K562 (cell line): ENCODE measurements at regions not wholly inside any gene's neighbourhood (a gene's known extent, or its start where the extent isn't known, plus 50 kb on each side); places are given as distances from the start of the nearest gene placed in this dataset.

Experiments
- ARID2 ChIP-seq: fragments of 450-650 bp; IDR thresholded peaks from 2 replicates; pipeline ENCODE4 v1.6.1; 2017; ENCODE audit warnings: antibody characterized with exemption, mild to moderate bottlenecking
- CBFA2T3 ChIP-seq: fragments of 450-650 bp; IDR thresholded peaks from 2 replicates; pipeline ENCODE4 v1.6.1; 2017
- CBX2 ChIP-seq: fragments of 200-600 bp; sonication (generic); IDR thresholded peaks from one replicate; pipeline ENCODE4 v1.6.1; 2012; ENCODE audit warnings: mild to moderate bottlenecking, low read length, inconsistent platforms; ENCODE audit not compliant: insufficient read depth, poor library complexity, severe bottlenecking
- CC2D1A ChIP-seq: fragments of 450-650 bp; IDR thresholded peaks from 2 replicates; pipeline ENCODE4 v1.6.1; 2017; ENCODE audit warnings: mild to moderate bottlenecking
- DDX20 ChIP-seq: fragments of 450-650 bp; IDR thresholded peaks from 2 replicates; pipeline ENCODE4 v1.6.1; 2016; ENCODE audit warnings: missing genetic modification characterization, low read depth, mild to moderate bottlenecking, missing compliant biosample characterization, moderate library complexity
- ELK1 ChIP-seq: sonication (generic); formaldehyde crosslinking; IDR thresholded peaks from 2 replicates; pipeline ENCODE4 v1.8.1; 2022; ENCODE audit warnings: missing genetic modification reagents
- KLF16 ChIP-seq: IDR thresholded peaks from 2 replicates; pipeline ENCODE4 v1.6.1; 2016; ENCODE audit warnings: antibody characterized with exemption
- MAFG ChIP-seq: fragments of 450-650 bp; conservative IDR thresholded peaks from 2 replicates; pipeline ENCODE4 v1.6.1; 2016; ENCODE audit warnings: missing genetic modification characterization, missing compliant biosample characterization
- MEF2D ChIP-seq: conservative IDR thresholded peaks from 2 replicates; pipeline ENCODE4 v1.6.1; 2016; ENCODE audit warnings: low read depth, missing genetic modification characterization, missing compliant biosample characterization
- NCOA2 ChIP-seq, 2 experiments: fragments of 450-650 bp; IDR thresholded peaks; 2 replicates each; pipeline ENCODE4 v1.6.1; 2018; ENCODE audit warnings: mild to moderate bottlenecking in 2 of 2, moderate library complexity in 1 of 2; ENCODE audit not compliant: partially characterized antibody in 2 of 2
- NCOA6 ChIP-seq: fragments of 450-650 bp; IDR thresholded peaks from 2 replicates; pipeline ENCODE4 v1.6.1; 2017; ENCODE audit warnings: mild to moderate bottlenecking
- PREB ChIP-seq: sonication (generic); formaldehyde crosslinking; IDR thresholded peaks from 2 replicates; pipeline ENCODE4 v1.8.1; 2023; ENCODE audit warnings: mild to moderate bottlenecking, missing genetic modification reagents
- SMAD4 ChIP-seq: fragments of 250-450 bp; sonication (Bioruptor Pico); conservative IDR thresholded peaks from 2 replicates; pipeline ENCODE4 v1.8.0; 2021; ENCODE audit warnings: inconsistent platforms, mild to moderate bottlenecking, moderate library complexity
- SP1 ChIP-seq: sonication (generic); formaldehyde crosslinking; IDR thresholded peaks from 2 replicates; pipeline ENCODE4 v1.8.1; 2022; ENCODE audit warnings: mild to moderate bottlenecking, missing genetic modification reagents
- TCF7L2 ChIP-seq: fragments of 150-350 bp; IDR thresholded peaks from 2 replicates; pipeline ENCODE4 v1.6.1; 2016; ENCODE audit warnings: low read depth, mild to moderate bottlenecking, low read length, moderate library complexity
- TCFL5 ChIP-seq: fragments of 250-450 bp; sonication (Bioruptor Pico); conservative IDR thresholded peaks from 2 replicates; pipeline ENCODE4 v1.6.1; 2021; ENCODE audit warnings: mild to moderate bottlenecking, moderate library complexity, matching md5 sums
- TEAD1 ChIP-seq, 2 experiments: fragments of 450-650 bp in 1 of 2; sonication (generic) in 1 of 2; formaldehyde crosslinking; IDR thresholded peaks; 2 replicates each; pipeline versions ENCODE4 v1.4.0 to v1.8.0; 2020 to 2022; ENCODE audit warnings: mild to moderate bottlenecking in 2 of 2, missing genetic modification reagents in 1 of 2
- TRIM24 ChIP-seq, 2 experiments: fragments of 450-650 bp; IDR thresholded peaks; 2 replicates each; pipeline ENCODE4 v1.6.1; 2016
- YY1 ChIP-seq, 3 experiments: IDR thresholded peaks; 2 replicates each; pipeline ENCODE4 v1.6.1; 2011; ENCODE audit warnings: low read length in 2 of 3, mild to moderate bottlenecking in 2 of 3, moderate library complexity in 2 of 3, borderline replicate concordance in 1 of 3, control low read depth in 1 of 3, low read depth in 1 of 3; ENCODE audit not compliant: insufficient read depth in 3 of 3, insufficient replicate concordance in 2 of 3, control insufficient read depth in 1 of 3, insufficient read length in 1 of 3; ENCODE audit errors: extremely low read depth in 1 of 3
- ZNF586 ChIP-seq: fragments of 450-650 bp; formaldehyde crosslinking; conservative IDR thresholded peaks from 2 replicates; pipeline ENCODE4 v1.4.0; 2020; ENCODE audit warnings: mild to moderate bottlenecking, moderate library complexity
- ZNF592 ChIP-seq: fragments of 450-650 bp; IDR thresholded peaks from 2 replicates; pipeline ENCODE4 v1.6.1; 2017; ENCODE audit warnings: antibody characterized with exemption, mild to moderate bottlenecking
- ZNF740 ChIP-seq, 3 experiments: fragments of 200-800 bp in 1 of 3; sonication (Bioruptor generic) in 1 of 3; sonication (generic) in 1 of 3; formaldehyde crosslinking in 1 of 3; IDR thresholded peaks; 2 replicates each; pipeline versions ENCODE4 v1.6.1 to v1.8.0; 2016 to 2022; ENCODE audit warnings: mild to moderate bottlenecking in 2 of 3, missing compliant biosample characterization in 2 of 3, missing genetic modification characterization in 2 of 3, missing genetic modification reagents in 1 of 3
- ZNF778 ChIP-seq: fragments of 450-650 bp; formaldehyde crosslinking; IDR thresholded peaks from 2 replicates; pipeline ENCODE4 v1.4.0; 2020; ENCODE audit warnings: mild to moderate bottlenecking, moderate library complexity

GRCh38 chr18:57921708-57922107 is 118.6 kb upstream of the ATP8B1 start (continued):
- TF ChIP-seq ARID2 (no peak), DDX20 (no peak), SMAD4 (CRISPR knock-in tag) (0 out of 2 replicates have a peak, but pooled peaks have one; percentile 39), TCFL5 (CRISPR knock-in tag) (no peak), KLF16 (no peak), PREB (CRISPR knock-in tag) (no peak), ZNF592 (peak; percentile 49; the same call in 1 of the 2 replicates), SP1 (CRISPR knock-in tag) (no peak), MEF2D (tag) (no peak), ZNF778 (no peak), NCOA2 (IDR thresholded peaks at IDR 0.05; ENCODE audit: partially characterized antibody in 2 of 2) (no peak), CBFA2T3 (no peak), NCOA6 (no peak), TEAD1 (CRISPR knock-in tag; IDR thresholded peaks at IDR 0.05) (no peak), ELK1 (CRISPR knock-in tag) (no peak), ZNF740 (CRISPR knock-in tag; IDR thresholded peaks at IDR 0.05) (no peak), ZNF740 (tag; IDR thresholded peaks at IDR 0.05) (no peak), TRIM24 (IDR thresholded peaks at IDR 0.05) (peak; percentile 80 to 87), CC2D1A (no peak), MAFG (tag) (peak; percentile 93), TCF7L2 (no peak), CBX2 (no peak), ZNF586 (no peak), YY1 (IDR thresholded peaks at IDR 0.05; ENCODE audit: borderline replicate concordance in 1 of 3, control insufficient read depth in 1 of 3, extremely low read depth in 1 of 3, insufficient read depth in 3 of 3, insufficient read length in 1 of 3, insufficient replicate concordance in 2 of 3, low read depth in 1 of 3, low read length in 2 of 3) (no peak)
